ENCODE measurements at regions not wholly inside any gene's neighbourhood (a gene's known extent, or its start where the extent isn't known, plus 50 kb on each side); places are given as distances from the start of the nearest gene placed in this dataset.

- TF ChIP-seq CTCF (IDR thresholded peaks at IDR 0.05) (no peak), POLR2AphosphoS5 (IDR thresholded peaks at IDR 0.05; ENCODE audit: low read depth, low read length) (no peak), SIN3A (IDR thresholded peaks at IDR 0.05; ENCODE audit: borderline replicate concordance, insufficient read depth, low read depth, low read length) (no peak), REST (IDR thresholded peaks at IDR 0.05; ENCODE audit: insufficient read depth in 1 of 2, low read depth in 2 of 2, low read length in 1 of 2) (no peak), TCF7L2 (IDR thresholded peaks at IDR 0.05; ENCODE audit: low read depth, low read length) (no peak)
These were observed 368.4 kb upstream of the KIF2B start for GRCh38 chr17:53454337-53454736.

Data from Panc1 (cell line).